Naive thymus-derived CD4-positive, alpha-beta T cell (primary cell): ENCODE measurements at regions not wholly inside any gene's neighbourhood (a gene's known extent, or its start where the extent isn't known, plus 50 kb on each side); places are given as distances from the start of the nearest gene placed in this dataset.

Experiments used
- ATAC-seq: fragments of 150-1000 bp; cut with Tn5 transposase; 2 replicates; pipeline ENCODE4 v1.10.0; 2021; ENCODE audit warnings: mild to moderate bottlenecking, moderate library complexity
- CTCF ChIA-PET: fragments of 350-600 bp; sonication (Branson Sonifier 250); formaldehyde crosslinking; loops from one replicate; lab custom pipeline; 2021; ENCODE audit warnings: antibody characterized with exemption; lab: Charles Lee
- POLR2A ChIA-PET: fragments of 350-600 bp; sonication (Branson Sonifier 250); formaldehyde crosslinking; loops from one replicate; lab custom pipeline; 2021; ENCODE audit warnings: antibody characterized with exemption, inconsistent platforms; lab: Charles Lee
- DNase-seq, 9 donors: peaks; one replicate each; pipeline versions ENCODE4 v3.0.0 to v3.0.0-alpha.2; 2020 to 2022; ENCODE audit warnings: mixed read lengths in 1 of 9
- H3K27ac ChIP-seq: one replicate; pipeline ENCODE4 v1.7.0; 2013; ENCODE audit warnings: mild to moderate bottlenecking, low read depth, low read length, moderate library complexity
- H3K27me3 ChIP-seq, 2 donors: one replicate each; pipeline ENCODE4 v1.7.0; 2013; ENCODE audit warnings: low read length in 2 of 2, mild to moderate bottlenecking in 2 of 2, moderate library complexity in 2 of 2; ENCODE audit not compliant: control insufficient read depth in 2 of 2, insufficient read depth in 2 of 2
- H3K36me3 ChIP-seq, 3 experiments: 1 replicate in 2 of 3; 2 replicates in 1 of 3; pipeline ENCODE4 v1.7.0; 2013; ENCODE audit warnings: low read length in 3 of 3, mild to moderate bottlenecking in 3 of 3, moderate library complexity in 1 of 3; ENCODE audit not compliant: insufficient read depth in 3 of 3, control insufficient read depth in 2 of 3
- H3K4me1 ChIP-seq, 2 donors: one replicate each; pipeline ENCODE4 v1.7.0; 2013; ENCODE audit warnings: low read length in 2 of 2, mild to moderate bottlenecking in 2 of 2, moderate library complexity in 1 of 2; ENCODE audit not compliant: control insufficient read depth in 2 of 2, insufficient read depth in 2 of 2
- H3K4me3 ChIP-seq: 2 replicates; pipeline ENCODE4 v1.7.0; 2013; ENCODE audit warnings: mild to moderate bottlenecking, low read length
- H3K9me3 ChIP-seq, 3 experiments: 1 replicate in 2 of 3; 2 replicates in 1 of 3; pipeline ENCODE4 v1.7.0; 2013; ENCODE audit warnings: low read length in 3 of 3; ENCODE audit not compliant: control insufficient read depth in 2 of 3
- H3K27ac Mint-ChIP-seq, 9 donors: one replicate each; pipeline ENCODE4 v1.8.0; 2020 to 2022; ENCODE audit warnings: mixed read lengths in 9 of 9, mild to moderate bottlenecking in 8 of 9, moderate library complexity in 5 of 9, inconsistent platforms in 2 of 9
- H3K27me3 Mint-ChIP-seq, 5 donors: one replicate each; pipeline ENCODE4 v1.8.0; 2021 to 2022; ENCODE audit warnings: mixed read lengths in 5 of 5, mild to moderate bottlenecking in 1 of 5
- H3K36me3 Mint-ChIP-seq, 5 donors: one replicate each; pipeline ENCODE4 v1.8.0; 2020 to 2022; ENCODE audit warnings: mixed read lengths in 5 of 5, mild to moderate bottlenecking in 3 of 5, inconsistent platforms in 1 of 5
- H3K4me1 Mint-ChIP-seq, 7 donors: one replicate each; pipeline ENCODE4 v1.8.0; 2020 to 2022; ENCODE audit warnings: mixed read lengths in 7 of 7, mild to moderate bottlenecking in 3 of 7, inconsistent platforms in 1 of 7
- H3K4me3 Mint-ChIP-seq, 10 donors: one replicate each; pipeline ENCODE4 v1.8.0; 2020 to 2022; ENCODE audit warnings: mild to moderate bottlenecking in 10 of 10, mixed read lengths in 10 of 10, moderate library complexity in 6 of 10, inconsistent platforms in 2 of 10
- H3K9me3 Mint-ChIP-seq, 11 donors: one replicate each; pipeline ENCODE4 v1.8.0; 2020 to 2022; ENCODE audit warnings: mixed read lengths in 11 of 11, mild to moderate bottlenecking in 4 of 11, inconsistent platforms in 1 of 11, moderate library complexity in 1 of 11
- intact Hi-C, 2 donors: fragments of 100-400 bp; cut with micrococcal nuclease; formaldehyde crosslinking; loops; one replicate each; pipeline ENCODE4 v1.15.1; 2023

DNA sequence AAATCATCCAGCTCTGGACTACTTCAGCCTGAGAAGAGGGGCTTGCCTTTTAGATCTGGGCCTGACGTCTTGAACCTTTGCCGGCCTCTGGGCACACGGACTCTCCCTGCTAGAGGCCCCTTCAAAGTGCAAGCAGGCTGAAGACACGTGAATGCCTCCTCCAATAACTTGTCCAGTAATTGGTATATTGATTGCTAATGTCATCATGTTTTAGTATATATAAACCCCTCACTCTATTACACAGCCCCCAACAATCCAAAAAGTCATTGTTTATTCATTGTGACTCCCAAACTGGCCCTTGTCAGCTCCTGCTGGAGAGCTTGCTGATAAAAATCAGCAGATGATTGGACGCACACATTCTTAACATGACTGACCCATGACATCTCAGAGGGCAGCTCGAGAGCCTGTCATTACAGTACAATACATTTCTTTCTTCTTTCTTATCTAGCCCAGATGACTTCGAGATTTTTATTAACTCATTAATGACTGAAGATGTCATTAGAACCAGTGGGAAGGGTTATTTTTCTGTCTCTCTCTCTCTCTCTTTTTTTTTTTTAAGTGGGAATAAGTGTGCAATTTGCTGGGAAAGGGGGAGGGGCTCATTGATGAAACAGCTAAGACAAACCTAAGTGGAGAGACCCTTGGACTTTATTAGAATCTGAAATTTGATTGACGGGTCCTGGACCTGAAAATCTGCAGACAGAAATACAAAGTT is 65.5 kb upstream of the NR2F2 start:
- peaks cover 0 to 39% (median 20%) of the 10 kb centered on the region in 5 donors for H3K27me3 Mint-ChIP-seq
- POLR2A ChIA-PET = no interaction called here

GRCh38 chr15:96266456-96266855 is 64.0 kb upstream of the NR2F2 start:
- POLR2A ChIA-PET = no interaction called here
- H3K36me3 Mint-ChIP-seq = no peaks in the 10 kb centered on the region
- no peak overlapping the region for H3K4me3 Mint-ChIP-seq
- no peak overlapping the region for H3K27ac ChIP-seq
- no peaks in the 10 kb centered on the region for H3K27me3 ChIP-seq
- no peaks in the 10 kb centered on the region for H3K4me1 ChIP-seq
- H3K9me3 Mint-ChIP-seq = peaks cover 0 to 3% (median 0%) of the 10 kb centered on the region in 11 donors
- no peaks in the 10 kb centered on the region for H3K9me3 ChIP-seq
- CTCF ChIA-PET = no interaction called here
- intact Hi-C loops = no loop called here
- H3K4me3 ChIP-seq = no peak overlapping the region
- peaks cover 0 to 1% (median 0%) of the 10 kb centered on the region in 7 donors for H3K4me1 Mint-ChIP-seq
- no peaks in the 10 kb centered on the region for H3K36me3 ChIP-seq
- DNase-seq = no peak
- no peak for ATAC-seq
- no peak overlapping the region for H3K27ac Mint-ChIP-seq
- peaks cover 0 to 41% (median 14%) of the 10 kb centered on the region in 5 donors for H3K27me3 Mint-ChIP-seq

More for the DNA sequence above, 65.5 kb upstream of the NR2F2 start:
- DNase-seq = no peak
- Histone ChIP-seq H3K36me3 (no peaks in the 10 kb centered on the region), H3K4me3 (no peak overlapping the region), H3K27me3 (no peaks in the 10 kb centered on the region), H3K9me3 (no peaks in the 10 kb centered on the region), H3K4me1 (no peaks in the 10 kb centered on the region), H3K27ac (no peak overlapping the region)
- Mint-ChIP-seq H3K4me3 (no peak overlapping the region), H3K4me1 (peaks cover 0 to 1% (median 0%) of the 10 kb centered on the region in 7 donors), H3K9me3 (peaks cover 0 to 3% (median 0%) of the 10 kb centered on the region in 11 donors), H3K36me3 (no peaks in the 10 kb centered on the region), H3K27ac (no peak overlapping the region)
- CTCF ChIA-PET = no interaction called here
- intact Hi-C loops = no loop called here
- ATAC-seq = no peak

DNA sequence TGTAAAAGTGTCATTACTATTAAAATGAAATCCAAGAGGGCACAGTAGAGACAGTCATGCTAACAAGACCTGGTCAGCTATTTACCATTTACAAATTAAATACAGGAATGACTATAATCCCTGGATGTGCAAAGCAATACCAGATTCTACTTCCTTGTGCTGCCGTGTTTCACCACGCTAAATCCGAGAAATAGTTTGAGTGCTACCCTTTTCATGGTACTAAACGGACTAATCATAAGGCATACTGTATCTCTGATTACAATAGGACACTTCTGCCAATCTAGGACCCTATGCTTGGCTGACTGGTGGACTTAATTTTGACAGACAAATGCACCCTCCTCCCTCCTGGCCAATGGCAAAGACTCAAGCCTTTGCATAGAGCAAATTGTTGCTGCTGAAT is 63.0 kb upstream of the NR2F2 start:
- H3K4me3 ChIP-seq = no peak overlapping the region
- ATAC-seq = no peak
- H3K9me3 ChIP-seq = no peaks in the 10 kb centered on the region
- H3K27me3 Mint-ChIP-seq = peaks cover 0 to 37% (median 17%) of the 10 kb centered on the region in 5 donors
- ChIA-PET POLR2A (no interaction called here), CTCF (no interaction called here)
- H3K9me3 Mint-ChIP-seq = peaks cover 0 to 6% (median 0%) of the 10 kb centered on the region in 11 donors
- H3K27ac Mint-ChIP-seq = no peak overlapping the region
- H3K27me3 ChIP-seq = no peaks in the 10 kb centered on the region
- DNase-seq = no peak
- no peaks in the 10 kb centered on the region for H3K36me3 ChIP-seq
- no peaks in the 10 kb centered on the region for H3K4me1 Mint-ChIP-seq
- H3K27ac ChIP-seq = no peak overlapping the region
- H3K4me3 Mint-ChIP-seq = no peak overlapping the region
- H3K4me1 ChIP-seq = no peaks in the 10 kb centered on the region
- H3K36me3 Mint-ChIP-seq = no peaks in the 10 kb centered on the region
- intact Hi-C loops = no loop called here

DNA sequence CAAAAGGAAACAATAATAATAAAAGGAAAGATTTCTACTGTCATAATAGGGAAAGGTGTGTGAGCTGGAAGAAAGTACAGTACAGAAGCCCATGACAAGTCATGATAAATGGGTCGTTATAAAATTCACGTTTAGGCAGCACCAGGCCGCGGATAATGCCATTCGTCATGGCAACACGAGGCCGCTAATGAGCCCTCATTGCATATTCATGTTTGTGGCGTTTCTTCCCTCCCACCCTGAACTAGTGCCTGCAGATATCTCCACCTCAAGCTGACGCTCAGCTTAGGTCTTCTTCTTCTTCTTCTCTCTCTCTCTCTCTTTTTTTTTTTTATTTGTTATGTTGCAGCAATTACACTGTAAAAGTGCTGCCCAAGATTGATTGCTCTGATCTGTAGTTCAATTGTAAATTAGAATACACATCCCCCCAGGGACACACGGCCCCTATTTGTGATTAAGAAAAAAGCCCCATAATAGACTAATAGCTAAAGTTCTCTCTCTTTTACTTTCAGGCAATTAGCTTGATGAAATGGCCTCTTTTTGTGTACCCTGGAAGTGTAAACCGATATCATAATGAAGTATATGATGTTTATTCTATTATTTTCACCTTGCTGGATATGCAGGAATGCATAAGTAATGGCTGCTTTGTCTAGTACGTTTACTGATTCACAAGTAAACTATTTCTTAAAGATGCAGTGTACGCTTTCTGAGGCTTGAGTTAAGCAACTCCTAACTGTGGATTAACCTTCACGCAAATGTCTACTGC is 61.9 kb upstream of the NR2F2 start:
- H3K4me3 Mint-ChIP-seq = no peak overlapping the region
- ChIA-PET CTCF (no interaction called here), POLR2A (no interaction called here)
- H3K27ac Mint-ChIP-seq = no peak overlapping the region
- H3K4me1 Mint-ChIP-seq = no peaks in the 10 kb centered on the region
- no peaks in the 10 kb centered on the region for H3K9me3 ChIP-seq
- intact Hi-C loops = no loop called here
- H3K4me3 ChIP-seq = no peak overlapping the region
- H3K36me3 ChIP-seq = no peaks in the 10 kb centered on the region
- DNase-seq (no peak), ATAC-seq (no peak)
- H3K36me3 Mint-ChIP-seq = no peaks in the 10 kb centered on the region
- H3K27me3 Mint-ChIP-seq = peaks cover 0 to 35% (median 22%) of the 10 kb centered on the region in 5 donors
- H3K27ac ChIP-seq = no peak overlapping the region
- H3K4me1 ChIP-seq = no peaks in the 10 kb centered on the region
- no peaks in the 10 kb centered on the region for H3K27me3 ChIP-seq
- peaks cover 0 to 6% (median 0%) of the 10 kb centered on the region in 11 donors for H3K9me3 Mint-ChIP-seq

- no peaks in the 10 kb centered on the region for H3K36me3 ChIP-seq
- DNase-seq (no peak), ATAC-seq (no peak)
- peaks cover 0 to 26% (median 18%) of the 10 kb centered on the region in 5 donors for H3K27me3 Mint-ChIP-seq
- ChIA-PET CTCF (no interaction called here), POLR2A (no interaction called here)
- no peaks in the 10 kb centered on the region for H3K36me3 Mint-ChIP-seq
- no peaks in the 10 kb centered on the region for H3K27me3 ChIP-seq
- H3K9me3 Mint-ChIP-seq = peaks cover 0 to 8% (median 0%) of the 10 kb centered on the region in 11 donors
- H3K4me1 ChIP-seq = no peaks in the 10 kb centered on the region
- intact Hi-C loops = no loop called here
- H3K4me1 Mint-ChIP-seq = no peaks in the 10 kb centered on the region
- H3K4me3 ChIP-seq = no peak overlapping the region
- no peak overlapping the region for H3K27ac Mint-ChIP-seq
- no peaks in the 10 kb centered on the region for H3K9me3 ChIP-seq
- H3K4me3 Mint-ChIP-seq = no peak overlapping the region
- H3K27ac ChIP-seq = no peak overlapping the region
Measured at GRCh38 chr15:96270581-96271172, 59.8 kb upstream of the NR2F2 start.

DNA sequence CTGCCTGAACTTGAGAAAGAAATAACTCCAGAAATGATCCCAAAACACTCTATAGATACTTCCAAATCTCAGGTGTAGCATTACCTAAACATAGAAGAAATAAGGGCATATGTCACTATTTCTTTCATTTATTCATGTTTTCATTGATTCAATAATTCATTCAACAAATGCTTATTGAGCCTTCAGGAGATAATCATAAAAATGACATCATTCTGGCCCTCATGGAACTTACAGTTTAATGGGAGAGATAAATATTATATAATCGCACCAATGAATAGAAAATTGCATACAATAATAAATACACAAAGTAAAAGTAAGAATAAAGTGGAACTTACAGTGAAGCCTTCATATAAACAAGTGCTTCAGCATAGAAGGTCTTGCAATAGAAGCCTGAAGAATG is 58.1 kb upstream of the NR2F2 start:
- H3K27me3 ChIP-seq = no peaks in the 10 kb centered on the region
- DNase-seq = no peak
- H3K27me3 Mint-ChIP-seq = peaks cover 0 to 24% (median 13%) of the 10 kb centered on the region in 5 donors

More for the DNA sequence above, 58.1 kb upstream of the NR2F2 start:
- no peak overlapping the region for H3K27ac ChIP-seq
- no peaks in the 10 kb centered on the region for H3K36me3 Mint-ChIP-seq
- H3K9me3 Mint-ChIP-seq = peaks cover 0 to 8% (median 0%) of the 10 kb centered on the region in 11 donors
- no peaks in the 10 kb centered on the region for H3K9me3 ChIP-seq
- no peak for ATAC-seq
- no peaks in the 10 kb centered on the region for H3K36me3 ChIP-seq
- intact Hi-C loops = no loop called here
- POLR2A ChIA-PET = no interaction called here
- CTCF ChIA-PET = no interaction called here
- no peak overlapping the region for H3K4me3 ChIP-seq
- no peak overlapping the region for H3K27ac Mint-ChIP-seq
- no peaks in the 10 kb centered on the region for H3K4me1 Mint-ChIP-seq
- H3K4me1 ChIP-seq = no peaks in the 10 kb centered on the region
- H3K4me3 Mint-ChIP-seq = no peak overlapping the region
